HG02884 (cell line): ENCODE measurements at regions not wholly inside any gene's neighbourhood (a gene's known extent, or its start where the extent isn't known, plus 50 kb on each side); places are given as distances from the start of the nearest gene placed in this dataset.
A peak's percentile ranks its signal among the peaks of the same experiment; 100 is the strongest.
"Not testable (repeated sequence)": the region's sequence is repeated elsewhere in the genome, so short reads cannot be mapped to it uniquely, and the experiment has no call there.

Experiments used
- ATAC-seq: cut with Tn5 transposase; IDR thresholded peaks from one replicate; pipeline ENCODE4 v1.9.1; 2021; ENCODE audit warnings: mild to moderate bottlenecking, moderate library complexity; ENCODE audit not compliant: unreplicated experiment

GRCh38 chr2:194491409-194492115 lies 1165.5 kb upstream of the SLC39A10 start:
- no peak for ATAC-seq

- ATAC-seq, result no peak
Measured at GRCh38 chr2:194486326-194486725, 1170.7 kb upstream of the SLC39A10 start.

GRCh38 chr2:194483041-194483440 lies 1174.0 kb upstream of the SLC39A10 start:
- no peak for ATAC-seq

- ATAC-seq, result no peak
Measured at GRCh38 chr2:194465641-194466040, 1191.4 kb upstream of the SLC39A10 start.

GRCh38 chr2:194464964-194465638 lies 1191.9 kb upstream of the SLC39A10 start:
- no peak for ATAC-seq

GRCh38 chr2:194462883-194463282 lies 1194.1 kb upstream of the SLC39A10 start:
- ATAC-seq, result not testable (repeated sequence)

- ATAC-seq, result no peak
Measured at GRCh38 chr2:194455358-194455757, 1201.7 kb upstream of the SLC39A10 start.

- no peak for ATAC-seq
Measured at GRCh38 chr2:194452504-194452903, 1204.5 kb upstream of the SLC39A10 start.

GRCh38 chr2:194445226-194445625 lies 1211.8 kb upstream of the SLC39A10 start:
- ATAC-seq, result no peak

- no peak for ATAC-seq
Measured at GRCh38 chr2:194443926-194444325, 1213.1 kb upstream of the SLC39A10 start.

GRCh38 chr2:194424683-194425209 lies 1232.3 kb upstream of the SLC39A10 start:
- no peak for ATAC-seq

- ATAC-seq, result no peak
Measured at GRCh38 chr2:194411221-194411620, 1245.8 kb upstream of the SLC39A10 start.

GRCh38 chr2:194395818-194396217 lies 1261.2 kb upstream of the SLC39A10 start:
- no peak for ATAC-seq

GRCh38 chr2:194385376-194385775 lies 1271.7 kb upstream of the SLC39A10 start:
- ATAC-seq, result no peak

- ATAC-seq, result no peak
Measured at GRCh38 chr2:194383401-194383800, 1273.6 kb upstream of the SLC39A10 start.

GRCh38 chr2:194382221-194382620 lies 1274.8 kb upstream of the SLC39A10 start:
- no peak for ATAC-seq

- ATAC-seq, result peak; percentile 58
Measured at GRCh38 chr2:194380011-194380410, 1277.0 kb upstream of the SLC39A10 start.

- not testable (repeated sequence) for ATAC-seq
Measured at GRCh38 chr2:194367390-194367789, 1289.6 kb upstream of the SLC39A10 start.

GRCh38 chr2:194363878-194364277 lies 1293.1 kb upstream of the SLC39A10 start:
- no peak for ATAC-seq

- ATAC-seq, result no peak
Measured at GRCh38 chr2:194363295-194363694, 1293.7 kb upstream of the SLC39A10 start.

GRCh38 chr2:194352505-194352904 lies 1304.5 kb upstream of the SLC39A10 start:
- no peak for ATAC-seq

GRCh38 chr2:194346193-194346592 lies 1310.8 kb upstream of the SLC39A10 start:
- ATAC-seq, result no peak
